ENCODE measurements at regions not wholly inside any gene's neighbourhood (a gene's known extent, or its start where the extent isn't known, plus 50 kb on each side); places are given as distances from the start of the nearest gene placed in this dataset.

- no peak overlapping the region for H3K9ac ChIP-seq (ENCODE audit: extremely low read depth, insufficient read length, low read length)
- Mint-ChIP-seq H3K9me3 (peaks cover 0 to 8% of the 10 kb centered on the region in 2 experiments; a peak in 3 of 5 replicates), H3K4me1 (peaks cover 0 to 4% of the 10 kb centered on the region in 2 experiments; a peak in 2 of 4 replicates), H3K27ac (no peak overlapping the region), H3K27me3 (ENCODE audit: low read depth) (no peaks in the 10 kb centered on the region; the same call in 1 of the 2 replicates), H3K4me3 (no peak overlapping the region), H3K36me3 (ENCODE audit: insufficient read depth in 1 of 3, low read depth in 3 of 3) (peaks cover 0 to 3% (median 0%) of the 10 kb centered on the region in 3 experiments; a peak in 2 of 7 replicates)
- no peak overlapping the region for H3K23ac ChIP-seq (ENCODE audit: insufficient read length, low read depth, low read length)
- H3K79me2 ChIP-seq (ENCODE audit: insufficient read depth, low read length): no peaks in the 10 kb centered on the region
- no CpG with 5 or more reads among the region's 3 CpGs for WGBS (ENCODE audit: extremely low coverage, insufficient read length, low lambda C conversion rate)
- H2BK20ac ChIP-seq (ENCODE audit: low read depth, low read length, poor library complexity, severe bottlenecking): no peak overlapping the region
- no peaks in the 10 kb centered on the region for H4K20me1 ChIP-seq (ENCODE audit: control insufficient read depth, insufficient read depth, insufficient read length)
- no peak overlapping the region for H2BK12ac ChIP-seq (ENCODE audit: insufficient read length, low read depth, low read length)
- H3T11ph ChIP-seq (ENCODE audit: low read length): no peak overlapping the region
- no peak overlapping the region for H2AFZ ChIP-seq (ENCODE audit: low read length)
- no peak overlapping the region for H3K14ac ChIP-seq (ENCODE audit: insufficient read depth, low read length)
- H3K4ac ChIP-seq (ENCODE audit: low read depth, low read length): no peak overlapping the region
- H2BK120ac ChIP-seq (ENCODE audit: low read depth, low read length, poor library complexity, severe bottlenecking): no peak overlapping the region
- no peak overlapping the region for H3K56ac ChIP-seq (ENCODE audit: insufficient read length, low read depth, low read length)
- H4K5ac ChIP-seq (ENCODE audit: insufficient read length, low read depth, low read length): no peak overlapping the region
- no peak overlapping the region for H2BK15ac ChIP-seq (ENCODE audit: low read depth, low read length)
- H3K79me1 ChIP-seq (ENCODE audit: insufficient read depth, low read depth, low read length, poor library complexity, severe bottlenecking): no peaks in the 10 kb centered on the region
- H3K23me2 ChIP-seq (ENCODE audit: insufficient read length, low read depth, low read length, poor library complexity, severe bottlenecking): no peaks in the 10 kb centered on the region
- H3K27me3 ChIP-seq (ENCODE audit: insufficient read depth, low read length): no peaks in the 10 kb centered on the region
- H3K4me1 ChIP-seq (ENCODE audit: insufficient read depth, low read length): no peaks in the 10 kb centered on the region
- H4K8ac ChIP-seq (replicated peaks; ENCODE audit: insufficient read length, low read depth, low read length): no peak overlapping the region
- TF ChIP-seq, protein P1, sequence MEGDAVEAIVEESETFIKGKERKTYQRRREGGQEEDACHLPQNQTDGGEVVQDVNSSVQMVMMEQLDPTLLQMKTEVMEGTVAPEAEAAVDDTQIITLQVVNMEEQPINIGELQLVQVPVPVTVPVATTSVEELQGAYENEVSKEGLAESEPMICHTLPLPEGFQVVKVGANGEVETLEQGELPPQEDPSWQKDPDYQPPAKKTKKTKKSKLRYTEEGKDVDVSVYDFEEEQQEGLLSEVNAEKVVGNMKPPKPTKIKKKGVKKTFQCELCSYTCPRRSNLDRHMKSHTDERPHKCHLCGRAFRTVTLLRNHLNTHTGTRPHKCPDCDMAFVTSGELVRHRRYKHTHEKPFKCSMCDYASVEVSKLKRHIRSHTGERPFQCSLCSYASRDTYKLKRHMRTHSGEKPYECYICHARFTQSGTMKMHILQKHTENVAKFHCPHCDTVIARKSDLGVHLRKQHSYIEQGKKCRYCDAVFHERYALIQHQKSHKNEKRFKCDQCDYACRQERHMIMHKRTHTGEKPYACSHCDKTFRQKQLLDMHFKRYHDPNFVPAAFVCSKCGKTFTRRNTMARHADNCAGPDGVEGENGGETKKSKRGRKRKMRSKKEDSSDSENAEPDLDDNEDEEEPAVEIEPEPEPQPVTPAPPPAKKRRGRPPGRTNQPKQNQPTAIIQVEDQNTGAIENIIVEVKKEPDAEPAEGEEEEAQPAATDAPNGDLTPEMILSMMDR (conservative IDR thresholded peaks at IDR 0.05): no peak
- no peak overlapping the region for H3K4me2 ChIP-seq (ENCODE audit: insufficient read depth, insufficient read length, low read length)
- no peaks in the 10 kb centered on the region for H3K9me3 ChIP-seq (ENCODE audit: control insufficient read depth, low read depth, low read length)
- no peak overlapping the region for H2AK5ac ChIP-seq (ENCODE audit: insufficient read length, low read length)
- H4K91ac ChIP-seq (ENCODE audit: insufficient read length, low read depth, low read length): no peak overlapping the region
- no peak overlapping the region for H2BK5ac ChIP-seq (ENCODE audit: insufficient read length, low read length)
- H3K18ac ChIP-seq (ENCODE audit: insufficient read length, low read depth, low read length): no peak overlapping the region
- no peak for DNase-seq
- no peak overlapping the region for H3K27ac ChIP-seq (ENCODE audit: insufficient read length, low read depth, low read length)
These were observed 391.8 kb downstream of the ZPLD1 start for GRCh38 chr3:102826636-102827035.
